Mucosa of gallbladder (tissue), 1 donor: ENCODE measurements at regions not wholly inside any gene's neighbourhood (a gene's known extent, or its start where the extent isn't known, plus 50 kb on each side); places are given as distances from the start of the nearest gene placed in this dataset.
A peak's percentile ranks its signal among the peaks of the same experiment; 100 is the strongest.
"Not testable (repeated sequence)": the region's sequence is repeated elsewhere in the genome, so short reads cannot be mapped to it uniquely, and the experiment has no call there.

Experiments used
- DNase-seq: peaks from one replicate; pipeline ENCODE4 v3.0.0-alpha.2; 2020; ENCODE audit warnings: low spot score
- donor health status: DM: no; HTN: no; CAD: no.

DNA sequence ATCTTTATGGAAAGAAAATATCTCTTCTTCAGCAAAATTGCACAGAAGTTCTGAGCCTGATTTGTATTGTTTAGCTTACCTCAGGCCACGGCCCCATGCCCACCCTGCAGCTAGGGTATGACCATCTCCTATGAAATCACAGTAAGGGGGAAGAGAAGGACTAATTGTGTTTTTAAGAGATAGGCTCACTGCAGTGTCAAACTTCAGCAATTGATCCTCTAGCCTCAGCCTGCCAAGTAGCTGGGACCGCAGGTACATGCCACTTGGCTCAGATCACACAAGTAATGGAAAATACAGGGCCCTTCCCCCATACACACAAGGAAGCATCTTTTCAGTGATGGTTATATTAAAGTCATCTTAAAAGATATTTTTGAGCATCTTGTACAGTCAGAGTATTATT is 60.0 kb downstream of the DMAC1 start:
- no peak for DNase-seq

DNA sequence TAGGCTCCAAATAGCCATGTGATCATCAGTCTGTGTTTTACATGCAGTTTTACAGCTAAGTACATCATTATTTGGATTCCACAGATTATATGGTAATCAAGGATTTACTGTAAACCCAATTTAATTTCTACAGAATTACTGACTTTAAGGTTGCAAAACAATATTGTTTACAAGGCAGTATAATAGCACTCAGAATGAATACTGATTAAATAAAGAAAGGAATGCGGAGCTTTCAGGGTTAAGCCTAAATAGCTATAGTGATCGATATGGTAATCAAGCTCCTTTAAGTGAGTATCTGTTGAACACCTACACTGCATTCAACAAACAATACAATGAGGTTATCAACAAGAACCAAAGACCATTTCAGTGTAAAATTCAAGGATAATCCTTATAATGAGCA is 64.3 kb downstream of the DMAC1 start:
- DNase-seq = no peak

- DNase-seq = no peak
These were observed 69.5 kb downstream of the DMAC1 start for GRCh38 chr9:7730164-7730445.

DNA sequence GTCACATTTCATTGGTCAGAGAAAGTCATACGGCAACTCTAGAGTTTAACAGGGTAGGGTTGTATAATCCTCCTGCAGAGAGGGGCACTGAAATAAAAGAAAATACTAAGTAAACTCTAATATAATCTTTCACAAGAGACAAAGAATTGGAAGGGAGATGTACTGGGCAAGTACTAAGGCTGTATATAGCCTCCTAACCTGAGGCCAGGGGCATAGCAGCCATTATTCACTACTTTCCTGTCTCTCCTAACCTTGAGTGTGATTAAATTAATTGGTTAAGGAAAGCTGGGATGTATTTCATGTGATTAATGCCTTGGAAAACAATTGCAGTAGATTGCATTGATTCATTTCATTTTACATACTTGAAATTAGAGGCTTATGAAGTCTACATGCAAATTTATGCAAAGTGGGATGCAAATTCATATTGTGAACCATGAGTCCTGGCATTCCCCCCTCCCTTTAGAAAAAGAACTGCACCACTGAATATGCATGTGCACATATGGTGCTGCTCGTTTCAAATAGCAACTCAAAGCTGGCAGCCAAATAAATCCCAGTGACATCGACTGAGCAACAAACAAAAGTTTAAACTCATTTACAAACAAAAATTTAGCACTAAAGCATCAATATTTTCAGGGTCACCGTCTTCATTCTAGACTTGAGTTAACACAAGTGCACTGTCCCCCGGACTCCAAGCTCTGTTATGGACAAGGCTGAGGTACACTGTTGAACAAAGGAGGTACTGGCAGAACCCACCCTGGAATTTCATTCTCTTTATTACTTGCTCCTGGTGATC is 70.0 kb downstream of the DMAC1 start:
- DNase-seq = no peak

DNA sequence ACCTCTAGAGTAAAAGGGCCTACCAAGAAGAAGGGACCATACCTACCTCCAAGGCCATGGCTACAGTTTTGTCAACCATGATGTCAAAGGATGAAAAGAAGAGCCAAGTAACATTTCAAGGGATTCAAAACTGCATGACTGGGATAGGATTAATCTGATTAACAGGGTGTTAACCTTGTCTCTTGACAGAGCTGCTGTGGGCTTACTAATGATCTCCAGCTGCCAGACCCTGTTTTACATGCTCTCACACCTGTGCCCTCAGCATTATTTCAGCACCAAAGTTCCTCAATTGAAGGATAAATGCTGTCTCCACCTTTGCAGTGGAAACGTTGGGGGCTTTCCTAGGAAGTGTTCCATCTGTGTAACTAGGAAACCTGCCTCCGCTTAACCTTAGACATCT is 78.3 kb downstream of the DMAC1 start:
- DNase-seq = no peak

DNA sequence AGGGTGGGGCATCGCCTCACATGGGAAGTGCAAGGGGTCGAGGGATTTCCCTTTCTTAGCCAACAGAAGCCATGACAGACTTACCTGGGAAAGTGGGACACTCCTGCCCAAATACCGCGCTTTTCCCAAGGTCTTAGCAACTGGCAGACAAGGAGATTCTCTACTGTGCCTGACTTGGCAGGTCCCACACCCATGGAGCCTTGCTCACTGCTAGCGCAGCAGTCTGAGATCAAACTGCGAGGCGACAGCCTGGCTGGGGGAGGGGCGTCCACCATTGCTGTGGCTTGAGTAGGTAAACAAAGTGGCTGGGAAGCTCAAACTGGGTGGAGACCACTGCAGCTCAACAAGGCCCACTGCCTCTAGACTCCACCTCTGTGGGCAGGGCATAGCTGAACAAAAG is 86.5 kb downstream of the DMAC1 start:
- not testable (repeated sequence) for DNase-seq

- no peak for DNase-seq
These were observed 88.9 kb downstream of the DMAC1 start for GRCh38 chr9:7710686-7711085.

DNA sequence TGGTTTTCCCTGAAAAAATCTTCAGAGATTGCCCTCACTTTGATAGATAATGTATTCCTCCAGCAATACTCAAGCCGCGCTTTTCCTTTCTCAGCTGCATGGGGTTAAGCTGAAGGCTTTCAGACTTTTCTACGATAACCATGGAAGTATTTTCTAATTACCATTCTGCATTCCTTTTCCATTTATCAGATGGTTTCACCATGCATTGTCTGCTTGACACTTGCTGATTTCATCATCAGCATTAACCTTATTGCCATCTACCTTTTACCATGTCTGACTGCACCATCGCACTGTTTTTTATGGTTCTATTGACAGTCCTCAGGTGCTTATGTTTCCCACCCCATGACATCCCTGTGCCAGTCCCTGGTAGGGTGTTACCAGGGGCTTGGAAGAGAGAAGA is 91.6 kb downstream of the DMAC1 start:
- DNase-seq = no peak

DNA sequence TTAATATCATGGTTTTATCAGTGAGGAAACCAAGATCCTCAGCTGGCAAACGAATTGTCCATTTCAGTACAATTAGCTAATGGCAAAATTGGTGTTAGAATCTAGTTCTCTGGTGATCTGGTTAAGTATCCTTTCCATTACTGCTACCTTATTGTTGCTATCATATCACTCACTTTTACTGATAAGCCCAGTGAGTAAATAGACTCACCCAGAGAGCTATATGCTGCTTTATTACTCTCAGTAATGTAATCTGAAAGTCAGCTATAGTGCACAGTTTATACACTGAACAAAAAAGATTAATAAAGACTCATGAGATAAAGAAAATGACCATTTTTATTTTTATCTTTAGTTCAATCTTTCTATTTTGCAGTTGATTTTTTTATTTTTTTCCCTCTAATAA is 95.0 kb downstream of the DMAC1 start:
- no peak for DNase-seq

- no peak for DNase-seq
These were observed 107.7 kb downstream of the DMAC1 start for GRCh38 chr9:7691909-7692308.

DNA sequence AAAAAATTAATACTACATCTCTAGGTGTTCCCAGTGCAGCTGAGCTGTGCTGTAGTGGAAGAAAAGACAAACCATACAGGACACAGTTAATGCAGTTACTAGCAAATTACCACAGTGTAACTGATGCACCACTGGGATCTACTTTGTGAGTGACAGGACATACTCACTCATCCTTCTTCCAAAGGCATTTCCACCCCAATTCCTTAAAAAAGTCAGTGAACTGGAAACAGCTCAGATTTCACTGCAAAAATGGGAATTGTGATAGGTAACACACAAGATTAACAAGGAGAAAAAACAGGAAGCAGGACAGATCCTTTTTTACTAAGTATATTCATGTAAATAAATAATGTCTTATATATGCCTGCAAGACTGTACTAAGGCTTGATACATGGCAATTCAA is 109.6 kb downstream of the DMAC1 start:
- no peak for DNase-seq

- DNase-seq = no peak
These were observed 111.0 kb downstream of the DMAC1 start for GRCh38 chr9:7688626-7689025.

GRCh38 chr9:7676609-7677156 is 122.9 kb downstream of the DMAC1 start:
- DNase-seq = no peak

GRCh38 chr9:7671847-7672246 is 127.7 kb downstream of the DMAC1 start:
- no peak for DNase-seq

GRCh38 chr9:7668541-7668940 is 131.0 kb downstream of the DMAC1 start:
- DNase-seq = no peak

DNA sequence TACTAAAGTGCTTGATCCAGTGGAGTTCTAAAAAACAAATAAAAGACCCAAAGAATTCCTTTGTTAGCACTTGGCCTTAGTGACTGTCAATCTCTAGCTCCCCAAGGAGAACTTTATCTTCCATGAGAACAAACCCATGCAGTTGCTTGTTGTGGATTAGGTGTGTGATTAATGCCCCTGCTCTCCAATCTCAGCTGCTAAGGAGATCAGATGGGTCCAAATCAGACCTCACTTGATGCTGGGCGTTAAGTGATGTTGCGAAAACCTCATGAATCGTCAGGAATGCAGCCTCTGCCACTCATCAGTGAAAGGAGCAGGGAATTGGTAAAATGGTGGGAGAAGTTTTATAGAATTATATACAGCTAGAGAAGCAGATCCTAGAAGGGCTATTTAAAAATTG is 133.7 kb downstream of the DMAC1 start:
- no peak for DNase-seq

DNA sequence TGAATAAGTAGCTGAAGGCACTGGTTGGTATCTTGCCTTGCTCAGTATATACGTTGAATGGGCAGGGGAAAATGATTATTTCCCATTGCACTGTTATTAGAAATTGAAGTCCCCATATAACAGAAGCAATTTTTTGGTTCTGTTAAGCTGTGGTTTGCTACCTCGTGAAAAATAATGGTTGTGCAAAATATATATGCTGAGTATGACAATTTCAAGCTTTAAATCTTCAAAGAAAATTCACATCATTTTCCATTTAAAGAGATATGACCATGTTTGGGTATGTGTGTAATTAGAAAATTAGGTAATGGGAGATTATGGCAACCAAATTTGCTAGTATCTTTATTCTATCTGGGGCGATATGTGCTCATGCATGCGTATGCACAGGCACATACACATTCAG is 139.8 kb downstream of the DMAC1 start:
- DNase-seq = no peak

- peak; percentile 31 for DNase-seq
These were observed 142.9 kb downstream of the DMAC1 start for GRCh38 chr9:7656636-7657035.

DNA sequence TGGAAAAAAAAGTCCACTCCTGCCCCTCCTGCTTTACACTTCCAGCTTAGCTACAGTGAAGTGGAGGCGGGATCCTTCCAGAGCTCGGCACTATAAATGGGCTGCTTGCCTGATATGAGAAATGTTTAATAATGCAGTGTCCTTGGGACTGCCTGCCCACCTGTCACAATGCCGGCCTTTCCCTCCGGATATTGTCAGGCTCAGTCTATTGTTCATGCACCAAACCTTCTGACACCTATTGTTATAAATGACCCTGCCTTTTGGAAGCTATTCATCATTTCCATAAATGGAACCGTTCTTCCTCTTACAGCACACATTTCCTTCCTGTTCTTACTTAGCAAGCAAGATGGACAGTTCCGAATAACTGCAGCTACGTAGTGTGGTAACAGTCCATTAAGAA is 146.3 kb downstream of the DMAC1 start:
- DNase-seq = no peak

DNA sequence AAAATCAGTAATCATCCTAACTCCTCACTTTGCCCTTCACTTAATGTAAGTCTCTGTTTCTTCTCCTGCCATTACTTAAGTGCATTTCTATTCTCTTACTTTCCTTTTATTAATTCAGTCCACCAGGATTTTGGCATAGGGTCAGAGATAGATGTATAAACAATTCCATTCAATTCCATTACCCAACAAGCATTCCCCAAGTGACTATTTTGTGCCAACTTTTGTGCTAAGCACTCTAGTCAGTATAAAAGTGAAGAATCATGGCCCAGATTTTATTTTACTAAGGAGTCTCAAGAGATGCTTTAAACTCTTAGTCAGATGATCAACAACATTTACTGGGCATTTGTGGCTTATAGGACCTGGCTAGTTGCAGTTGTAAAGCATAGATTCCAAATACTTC is 159.3 kb downstream of the DMAC1 start:
- no peak for DNase-seq

- no peak for DNase-seq
These were observed 160.1 kb downstream of the DMAC1 start for GRCh38 chr9:7639471-7639870.

GRCh38 chr9:7636838-7637467 is 162.6 kb downstream of the DMAC1 start:
- DNase-seq = no peak

GRCh38 chr9:7636309-7636708 is 163.3 kb downstream of the DMAC1 start:
- DNase-seq = no peak

- not testable (repeated sequence) for DNase-seq
These were observed 173.0 kb downstream of the DMAC1 start for GRCh38 chr9:7626571-7627029.
